Neuronal stem cell (in vitro differentiated cells): ENCODE measurements at regions not wholly inside any gene's neighbourhood (a gene's known extent, or its start where the extent isn't known, plus 50 kb on each side); places are given as distances from the start of the nearest gene placed in this dataset.
A peak's percentile ranks its signal among the peaks of the same experiment; 100 is the strongest.

Experiments
- DNase-seq: peaks from one replicate; pipeline ENCODE4 v3.0.0-alpha.2; 2013; ENCODE audit warnings: low spot score
- H2AFZ ChIP-seq: one replicate; pipeline ENCODE4 v1.6.1; 2013; ENCODE audit warnings: mild to moderate bottlenecking, low read length, inconsistent platforms
- H2AK5ac ChIP-seq: 2 replicates; pipeline ENCODE4 v1.6.1; 2013; ENCODE audit warnings: low read depth, mild to moderate bottlenecking, inconsistent platforms, low read length, moderate library complexity, mixed read lengths
- H2BK120ac ChIP-seq: 2 replicates; pipeline ENCODE4 v1.6.1; 2013; ENCODE audit warnings: low read depth, mild to moderate bottlenecking, inconsistent platforms, low read length, moderate library complexity, mixed read lengths
- H2BK12ac ChIP-seq: one replicate; pipeline ENCODE4 v1.6.1; 2013; ENCODE audit warnings: low read length, inconsistent platforms
- H2BK15ac ChIP-seq: 2 replicates; pipeline ENCODE4 v1.6.1; 2013; ENCODE audit warnings: mild to moderate bottlenecking, low read length, inconsistent platforms, mixed read lengths
- H2BK5ac ChIP-seq: one replicate; pipeline ENCODE4 v1.6.1; 2013; ENCODE audit warnings: inconsistent platforms, mild to moderate bottlenecking, low read length, moderate library complexity
- H3K14ac ChIP-seq: one replicate; pipeline ENCODE4 v1.6.1; 2013; ENCODE audit warnings: low read length, inconsistent platforms
- H3K18ac ChIP-seq: 2 replicates; pipeline ENCODE4 v1.6.1; 2013; ENCODE audit warnings: low read length, inconsistent platforms
- H3K23ac ChIP-seq: 2 replicates; pipeline ENCODE4 v1.6.1; 2013; ENCODE audit warnings: low read depth, mild to moderate bottlenecking, mixed read lengths, low read length, inconsistent platforms; ENCODE audit not compliant: poor library complexity
- H3K27ac ChIP-seq: replicated peaks from 3 replicates; pipeline ENCODE4 v1.5.1; 2013; ENCODE audit warnings: low read length, inconsistent platforms
- H3K27me3 ChIP-seq, 3 experiments: 2 replicates each; pipeline ENCODE4 v1.6.1; 2013; ENCODE audit warnings: low read length in 3 of 3, mild to moderate bottlenecking in 2 of 3, inconsistent platforms in 1 of 3, low read depth in 1 of 3, mixed read lengths in 1 of 3, moderate library complexity in 1 of 3; ENCODE audit not compliant: control insufficient read depth in 3 of 3, insufficient read depth in 3 of 3
- H3K36me3 ChIP-seq, 2 donors: replicated peaks in 1 of 2; 2 replicates each; pipeline ENCODE4 v1.6.1; 2013; ENCODE audit warnings: low read length in 2 of 2; ENCODE audit not compliant: control insufficient read depth in 2 of 2, insufficient read depth in 2 of 2
- H3K4ac ChIP-seq: 2 replicates; pipeline ENCODE4 v1.6.1; 2013; ENCODE audit warnings: inconsistent platforms, mild to moderate bottlenecking, low read length, moderate library complexity
- H3K4me1 ChIP-seq, 2 donors: 1 replicate in 1 of 2; 2 replicates in 1 of 2; pipeline ENCODE4 v1.6.1; 2013; ENCODE audit warnings: low read length in 2 of 2, low read depth in 1 of 2; ENCODE audit not compliant: control insufficient read depth in 2 of 2, insufficient read depth in 1 of 2
- H3K4me2 ChIP-seq: one replicate; pipeline ENCODE4 v1.6.1; 2013; ENCODE audit warnings: mild to moderate bottlenecking, low read length, inconsistent platforms; ENCODE audit not compliant: insufficient read depth, poor library complexity, severe bottlenecking
- H3K4me3 ChIP-seq, 2 donors: 2 replicates each; pipeline ENCODE4 v1.5.1; 2013; ENCODE audit warnings: low read length in 2 of 2, mild to moderate bottlenecking in 2 of 2, inconsistent platforms in 1 of 2, moderate library complexity in 1 of 2
- H3K79me1 ChIP-seq: one replicate; pipeline ENCODE4 v1.6.1; 2013; ENCODE audit warnings: low read depth, mild to moderate bottlenecking, inconsistent platforms, low read length, moderate library complexity
- H3K9ac ChIP-seq: one replicate; pipeline ENCODE4 v1.6.1; 2013; ENCODE audit warnings: mild to moderate bottlenecking, low read depth, low read length, inconsistent platforms; ENCODE audit not compliant: poor library complexity
- H3K9me3 ChIP-seq, 2 donors: replicated peaks in 1 of 2; 2 replicates each; pipeline versions ENCODE3 to v1.6.1; 2013; ENCODE audit warnings: low read length in 2 of 2, mild to moderate bottlenecking in 2 of 2, inconsistent platforms in 1 of 2, low read depth in 1 of 2, mixed read lengths in 1 of 2, moderate library complexity in 1 of 2; ENCODE audit not compliant: control insufficient read depth in 2 of 2, insufficient read depth in 1 of 2
- H4K8ac ChIP-seq: one replicate; pipeline ENCODE4 v1.6.1; 2013; ENCODE audit warnings: low read depth, mild to moderate bottlenecking, inconsistent platforms, low read length, moderate library complexity
- H4K91ac ChIP-seq: one replicate; pipeline ENCODE4 v1.6.1; 2013; ENCODE audit warnings: low read length, low read depth, mild to moderate bottlenecking, inconsistent platforms; ENCODE audit not compliant: poor library complexity
- WGBS, 2 donors: extraction: QIAGEN DNeasy Blood & Tissue Kit; methylation state at CpG; one replicate each; pipeline ENCODE4 v1.1.7; 2013; ENCODE audit warnings: missing lambda C conversion rate in 2 of 2, mixed read lengths in 1 of 2; ENCODE audit not compliant: insufficient read length in 2 of 2, insufficient replicate concordance in 1 of 2; ENCODE audit errors: extremely low coverage in 2 of 2; 5-methylcytosine and 5-hydroxymethylcytosine counted together

- Histone ChIP-seq H3K4me3 (no peak overlapping the region), H2BK120ac (no peak overlapping the region), H3K4me1 (no peaks in the 10 kb centered on the region), H3K4me2 (no peak overlapping the region), H2BK15ac (no peak overlapping the region), H3K9ac (no peak overlapping the region), H3K36me3 (no peaks in the 10 kb centered on the region), H3K18ac (no peak overlapping the region), H3K9me3 (no peaks in the 10 kb centered on the region), H3K23ac (no peak overlapping the region), H4K8ac (no peak overlapping the region), H3K79me1 (no peaks in the 10 kb centered on the region), H2BK12ac (no peak overlapping the region), H2AFZ (no peak overlapping the region), H4K91ac (no peak overlapping the region), H3K27me3 (peaks cover 0 to 4% (median 0%) of the 10 kb centered on the region in 3 experiments), H3K4ac (no peak overlapping the region), H2BK5ac (no peak overlapping the region), H3K27ac (no peak overlapping the region), H3K14ac (no peak overlapping the region), H2AK5ac (no peak overlapping the region)
- no peak for DNase-seq
- WGBS, 2 donors, result no CpG with 5 or more reads among the region's 3 CpGs
These were observed 59.1 kb upstream of the CTNNB1 start for GRCh38 chr3:41140242-41140641.

- Histone ChIP-seq H3K4me1 (no peaks in the 10 kb centered on the region), H2AFZ (peak overlapping the region; percentile 30)
- no CpG with 5 or more reads among the region's 7 CpGs for WGBS, 2 donors
These were observed 57.7 kb upstream of the CTNNB1 start for GRCh38 chr3:41141433-41142167.

GRCh38 chr3:41143421-41144031 lies 55.8 kb upstream of the CTNNB1 start:
- Histone ChIP-seq H3K27me3 (peaks cover 0 to 4% (median 0%) of the 10 kb centered on the region in 3 experiments), H3K9ac (no peak overlapping the region), H2BK12ac (no peak overlapping the region), H2AFZ (no peak overlapping the region), H4K8ac (no peak overlapping the region), H2AK5ac (no peak overlapping the region), H3K14ac (no peak overlapping the region), H3K23ac (no peak overlapping the region), H3K27ac (no peak overlapping the region), H3K9me3 (no peaks in the 10 kb centered on the region), H3K4ac (no peak overlapping the region), H2BK5ac (no peak overlapping the region), H3K18ac (no peak overlapping the region), H3K36me3 (no peaks in the 10 kb centered on the region), H2BK15ac (no peak overlapping the region), H3K4me3 (no peak overlapping the region), H3K4me1 (no peaks in the 10 kb centered on the region), H3K79me1 (no peaks in the 10 kb centered on the region), H2BK120ac (no peak overlapping the region), H4K91ac (no peak overlapping the region), H3K4me2 (no peak overlapping the region)
- WGBS, 2 donors, result no CpG with 5 or more reads among the region's 3 CpGs
- no peak for DNase-seq

More at GRCh38 chr3:41141433-41142167, 57.7 kb upstream of the CTNNB1 start:
- Histone ChIP-seq H2BK5ac (no peak overlapping the region), H3K27me3 (peaks cover 0 to 4% (median 0%) of the 10 kb centered on the region in 3 experiments), H3K4me2 (no peak overlapping the region), H3K4me3 (no peak overlapping the region), H3K79me1 (no peaks in the 10 kb centered on the region), H2BK120ac (no peak overlapping the region), H3K18ac (no peak overlapping the region), H2AK5ac (no peak overlapping the region), H3K23ac (no peak overlapping the region), H3K9ac (no peak overlapping the region), H3K9me3 (no peaks in the 10 kb centered on the region), H3K36me3 (no peaks in the 10 kb centered on the region), H2BK15ac (no peak overlapping the region), H2BK12ac (no peak overlapping the region), H3K4ac (no peak overlapping the region), H3K27ac (no peak overlapping the region), H4K8ac (no peak overlapping the region), H3K14ac (no peak overlapping the region), H4K91ac (no peak overlapping the region)
- no peak for DNase-seq

GRCh38 chr3:41144631-41145030 lies 54.7 kb upstream of the CTNNB1 start:
- H3K9ac ChIP-seq, result no peak overlapping the region
- no peak overlapping the region for H3K27ac ChIP-seq
- H4K8ac ChIP-seq, result no peak overlapping the region
- H2AFZ ChIP-seq, result no peak overlapping the region
- H3K27me3 ChIP-seq, result peaks cover 0 to 4% (median 0%) of the 10 kb centered on the region in 3 experiments
- no peak for DNase-seq
- H2BK120ac ChIP-seq, result no peak overlapping the region
- no CpG with 5 or more reads among the region's 1 CpG for WGBS, 2 donors
- no peak overlapping the region for H3K4me3 ChIP-seq
- no peak overlapping the region for H2AK5ac ChIP-seq
- H3K18ac ChIP-seq, result no peak overlapping the region
- H3K79me1 ChIP-seq, result no peaks in the 10 kb centered on the region
- H3K4me2 ChIP-seq, result no peak overlapping the region
- peaks cover 0 to 2% of the 10 kb centered on the region in 2 donors for H3K4me1 ChIP-seq
- H3K14ac ChIP-seq, result no peak overlapping the region
- H2BK12ac ChIP-seq, result no peak overlapping the region
- no peaks in the 10 kb centered on the region for H3K9me3 ChIP-seq
- no peak overlapping the region for H4K91ac ChIP-seq
- H2BK5ac ChIP-seq, result no peak overlapping the region
- H2BK15ac ChIP-seq, result no peak overlapping the region
- H3K36me3 ChIP-seq, result no peaks in the 10 kb centered on the region
- H3K4ac ChIP-seq, result no peak overlapping the region
- no peak overlapping the region for H3K23ac ChIP-seq
